Epithelial cell of proximal tubule (primary cell): ENCODE measurements at regions not wholly inside any gene's neighbourhood (a gene's known extent, or its start where the extent isn't known, plus 50 kb on each side); places are given as distances from the start of the nearest gene placed in this dataset.

ENCODE experiments used
- DNase-seq: peaks from one replicate; pipeline ENCODE4 v3.0.0-alpha.2; 2011; ENCODE audit warnings: low read depth
- H3K4me3 ChIP-seq: 2 replicates; pipeline ENCODE4 v1.5.1; 2011; ENCODE audit warnings: low read depth, mild to moderate bottlenecking, low read length
- TF ChIP-seq, protein P1 (sequence below): conservative IDR thresholded peaks from 2 replicates; pipeline ENCODE4 v1.5.1; 2012; ENCODE audit warnings: low read depth, mild to moderate bottlenecking, low read length

DNA sequence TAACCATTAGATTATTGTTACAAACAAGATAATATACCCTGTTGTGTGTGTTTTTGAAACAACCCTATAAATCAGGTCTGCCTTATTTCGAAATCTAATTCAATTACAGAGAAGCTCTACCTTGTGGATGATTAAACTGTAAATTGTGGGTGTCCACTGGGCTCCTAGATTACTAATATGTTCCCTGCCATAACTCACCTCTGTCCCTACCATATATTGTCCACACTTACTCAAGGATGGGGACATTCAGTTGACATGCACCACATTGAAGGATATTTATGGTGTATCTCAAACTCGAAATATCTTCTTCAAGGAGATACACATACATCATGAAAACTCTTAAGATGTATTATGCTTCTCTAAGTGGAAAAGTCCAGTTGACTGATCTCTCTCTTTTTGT, 617.6 kb upstream of the EEF2KMT start:
- TF ChIP-seq, protein P1, sequence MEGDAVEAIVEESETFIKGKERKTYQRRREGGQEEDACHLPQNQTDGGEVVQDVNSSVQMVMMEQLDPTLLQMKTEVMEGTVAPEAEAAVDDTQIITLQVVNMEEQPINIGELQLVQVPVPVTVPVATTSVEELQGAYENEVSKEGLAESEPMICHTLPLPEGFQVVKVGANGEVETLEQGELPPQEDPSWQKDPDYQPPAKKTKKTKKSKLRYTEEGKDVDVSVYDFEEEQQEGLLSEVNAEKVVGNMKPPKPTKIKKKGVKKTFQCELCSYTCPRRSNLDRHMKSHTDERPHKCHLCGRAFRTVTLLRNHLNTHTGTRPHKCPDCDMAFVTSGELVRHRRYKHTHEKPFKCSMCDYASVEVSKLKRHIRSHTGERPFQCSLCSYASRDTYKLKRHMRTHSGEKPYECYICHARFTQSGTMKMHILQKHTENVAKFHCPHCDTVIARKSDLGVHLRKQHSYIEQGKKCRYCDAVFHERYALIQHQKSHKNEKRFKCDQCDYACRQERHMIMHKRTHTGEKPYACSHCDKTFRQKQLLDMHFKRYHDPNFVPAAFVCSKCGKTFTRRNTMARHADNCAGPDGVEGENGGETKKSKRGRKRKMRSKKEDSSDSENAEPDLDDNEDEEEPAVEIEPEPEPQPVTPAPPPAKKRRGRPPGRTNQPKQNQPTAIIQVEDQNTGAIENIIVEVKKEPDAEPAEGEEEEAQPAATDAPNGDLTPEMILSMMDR: no peak
- H3K4me3 ChIP-seq: no peak overlapping the region
- DNase-seq: no peak

GRCh38 chr16:5709889-5710288, 612.3 kb upstream of the EEF2KMT start:
- no peak for DNase-seq
- H3K4me3 ChIP-seq: no peak overlapping the region
- TF ChIP-seq, protein P1: no peak

DNA sequence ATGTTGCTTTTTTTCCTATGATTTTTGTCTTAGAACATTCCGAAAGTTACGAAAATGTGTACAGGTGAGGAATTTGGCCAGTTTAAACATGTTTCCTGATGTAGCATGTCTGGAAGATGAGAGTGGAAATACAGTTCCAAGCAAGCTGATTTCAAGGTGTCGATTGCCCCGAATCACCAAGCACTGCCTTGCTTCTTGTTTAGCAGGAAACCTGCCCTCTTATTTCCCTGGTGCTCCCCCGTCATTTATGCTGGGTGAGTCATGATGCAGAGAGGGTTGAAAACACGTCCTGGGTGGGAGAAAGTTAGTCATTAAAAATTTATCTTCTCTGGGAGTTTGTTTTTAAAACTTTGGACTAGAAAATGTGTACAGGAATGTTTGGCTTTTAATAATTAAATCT, 608.6 kb upstream of the EEF2KMT start:
- no peak overlapping the region for H3K4me3 ChIP-seq
- DNase-seq: peak; percentile 26
- TF ChIP-seq, protein P1: no peak

- DNase-seq: no peak
These were observed 606.7 kb upstream of the EEF2KMT start for GRCh38 chr16:5704271-5704670.

DNA sequence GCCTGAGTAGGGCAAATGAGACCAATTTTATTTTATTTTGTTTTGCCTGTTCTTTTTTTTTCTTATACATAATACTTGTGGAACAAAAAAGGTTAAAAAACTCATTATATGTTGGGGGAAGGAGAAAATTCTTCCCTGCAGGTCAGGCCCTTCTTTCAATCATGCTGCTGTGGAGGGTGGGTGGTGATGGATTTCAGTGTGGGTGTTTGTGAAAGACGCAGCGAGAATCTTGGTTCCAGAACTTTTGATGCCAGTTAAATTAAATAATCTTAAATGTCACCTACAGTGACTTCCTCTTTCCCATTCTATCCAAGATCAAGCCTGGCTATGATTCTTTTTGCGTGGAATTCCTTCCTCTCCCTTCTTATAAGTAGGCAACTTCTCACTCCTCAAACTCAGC, 595.8 kb upstream of the EEF2KMT start:
- H3K4me3 ChIP-seq: no peak overlapping the region
- DNase-seq: no peak
- TF ChIP-seq, protein P1: no peak

More at GRCh38 chr16:5704271-5704670, 606.7 kb upstream of the EEF2KMT start:
- TF ChIP-seq, protein P1: no peak
- H3K4me3 ChIP-seq: no peak overlapping the region

- H3K4me3 ChIP-seq: no peak overlapping the region
- no peak for DNase-seq
- TF ChIP-seq, protein P1: no peak
These were observed 584.4 kb upstream of the EEF2KMT start for GRCh38 chr16:5681966-5682365.

DNA sequence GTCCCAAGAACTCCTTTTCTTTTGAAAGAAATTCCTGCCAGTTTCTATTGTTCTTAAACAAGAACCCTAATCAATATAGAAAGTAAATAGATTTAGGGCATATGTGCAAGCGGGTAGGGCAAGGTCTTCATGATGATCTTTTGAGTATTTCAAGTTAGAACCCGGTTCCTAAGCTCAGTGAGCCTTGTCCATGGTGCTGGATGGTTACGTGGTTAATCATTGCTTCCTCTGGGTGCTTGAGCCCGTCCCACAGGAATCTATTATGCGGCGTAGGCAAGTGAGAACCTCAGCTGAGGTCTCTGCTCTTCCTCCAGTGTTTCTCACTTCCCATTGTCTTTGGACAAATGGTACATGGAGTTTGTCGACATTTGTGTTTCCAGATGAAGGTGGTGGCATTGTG, 580.8 kb upstream of the EEF2KMT start:
- TF ChIP-seq, protein P1: no peak
- H3K4me3 ChIP-seq: no peak overlapping the region
- no peak for DNase-seq
